Tibial nerve (tissue), 4 donors: ENCODE measurements at regions not wholly inside any gene's neighbourhood (a gene's known extent, or its start where the extent isn't known, plus 50 kb on each side); places are given as distances from the start of the nearest gene placed in this dataset.

ENCODE experiments used
- DNase-seq, 2 donors: peaks; one replicate each; pipeline ENCODE4 v3.0.0-alpha.2; 2019; ENCODE audit warnings: low spot score in 2 of 2
- H3K27ac ChIP-seq, 4 donors: fragments of 200-600 bp; sonication (generic) in 3 of 4; one replicate each; pipeline ENCODE4 v1.5.1; 2017 to 2019; ENCODE audit warnings: mild to moderate bottlenecking in 1 of 4
- H3K27me3 ChIP-seq, 2 donors: fragments of 200-600 bp; sonication (generic) in 1 of 2; one replicate each; pipeline versions ENCODE4 v1.5.1 to v1.6.0; 2017 to 2019
- H3K36me3 ChIP-seq, 3 donors: fragments of 200-600 bp; sonication (generic); one replicate each; pipeline ENCODE4 v1.5.1; 2018 to 2019
- H3K4me1 ChIP-seq, 4 donors: fragments of 200-600 bp; sonication (generic) in 3 of 4; one replicate each; pipeline ENCODE4 v1.5.1; 2017 to 2019
- H3K4me3 ChIP-seq, 4 donors: fragments of 200-600 bp; sonication (generic) in 3 of 4; one replicate each; pipeline ENCODE4 v1.5.1; 2017 to 2019; ENCODE audit warnings: mild to moderate bottlenecking in 1 of 4, moderate library complexity in 1 of 4
- H3K9me3 ChIP-seq, 4 donors: fragments of 200-600 bp; sonication (generic) in 3 of 4; one replicate each; pipeline ENCODE4 v1.5.1; 2017 to 2019
- EP300 ChIP-seq, 2 donors: sonication (generic); formaldehyde crosslinking; IDR thresholded peaks; one replicate each; pipeline ENCODE4 v1.6.1; 2017; ENCODE audit warnings: antibody characterized with exemption in 2 of 2, mild to moderate bottlenecking in 1 of 2
- POLR2A ChIP-seq, 2 donors: fragments of 450-650 bp; IDR thresholded peaks; one replicate each; pipeline ENCODE4 v1.6.1; 2017; ENCODE audit warnings: antibody characterized with exemption in 2 of 2, mild to moderate bottlenecking in 2 of 2, moderate library complexity in 2 of 2
- WGBS, 2 donors: methylation state at CpG; one replicate each; pipeline ENCODE4 v1.1.5; 2018; 5-methylcytosine and 5-hydroxymethylcytosine counted together
- TF ChIP-seq, protein P1 (sequence below), 5 experiments: fragments of 200-600 bp in 3 of 5; fragments of 450-650 bp in 2 of 5; sonication (generic) in 3 of 5; IDR thresholded peaks; one replicate each; pipeline ENCODE4 v1.5.1; 2016 to 2019; ENCODE audit warnings: antibody characterized with exemption in 5 of 5, mild to moderate bottlenecking in 3 of 5, moderate library complexity in 2 of 5

DNA sequence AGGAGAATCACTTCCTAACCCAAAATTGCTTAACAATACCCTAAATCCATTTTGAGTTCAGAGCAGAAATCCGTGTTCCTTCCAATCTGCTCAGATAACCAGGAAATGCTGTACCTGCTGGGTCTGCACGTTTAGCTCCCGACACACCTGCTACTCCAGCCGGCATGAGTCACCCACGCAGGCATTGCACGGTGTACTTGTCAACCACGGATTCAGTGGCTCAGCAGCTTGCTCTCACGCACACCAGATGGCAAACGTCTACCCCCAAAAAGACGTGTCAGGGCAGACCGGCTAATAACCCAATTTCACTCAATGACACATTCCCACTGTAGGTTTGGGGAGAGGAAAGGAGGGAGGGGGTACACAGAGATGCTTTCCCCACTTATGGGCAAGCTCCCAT, 468.1 kb downstream of the SOX9 start:
- DNase-seq = no peak
- Histone ChIP-seq H3K4me3 (no peak overlapping the region), H3K4me1 (peaks cover 0 to 45% (median 8%) of the 10 kb centered on the region in 4 donors), H3K27ac (peak overlapping the region in 3 of 4 donors; percentile 17 to 69 (median 58)), H3K36me3 (no peaks in the 10 kb centered on the region), H3K9me3 (no peaks in the 10 kb centered on the region), H3K27me3 (peaks cover 0 to 15% of the 10 kb centered on the region in 2 donors)
- WGBS, 2 donors = 78 to 88% methylated on average over 11 of the region's 11 CpGs
- TF ChIP-seq, protein P1, sequence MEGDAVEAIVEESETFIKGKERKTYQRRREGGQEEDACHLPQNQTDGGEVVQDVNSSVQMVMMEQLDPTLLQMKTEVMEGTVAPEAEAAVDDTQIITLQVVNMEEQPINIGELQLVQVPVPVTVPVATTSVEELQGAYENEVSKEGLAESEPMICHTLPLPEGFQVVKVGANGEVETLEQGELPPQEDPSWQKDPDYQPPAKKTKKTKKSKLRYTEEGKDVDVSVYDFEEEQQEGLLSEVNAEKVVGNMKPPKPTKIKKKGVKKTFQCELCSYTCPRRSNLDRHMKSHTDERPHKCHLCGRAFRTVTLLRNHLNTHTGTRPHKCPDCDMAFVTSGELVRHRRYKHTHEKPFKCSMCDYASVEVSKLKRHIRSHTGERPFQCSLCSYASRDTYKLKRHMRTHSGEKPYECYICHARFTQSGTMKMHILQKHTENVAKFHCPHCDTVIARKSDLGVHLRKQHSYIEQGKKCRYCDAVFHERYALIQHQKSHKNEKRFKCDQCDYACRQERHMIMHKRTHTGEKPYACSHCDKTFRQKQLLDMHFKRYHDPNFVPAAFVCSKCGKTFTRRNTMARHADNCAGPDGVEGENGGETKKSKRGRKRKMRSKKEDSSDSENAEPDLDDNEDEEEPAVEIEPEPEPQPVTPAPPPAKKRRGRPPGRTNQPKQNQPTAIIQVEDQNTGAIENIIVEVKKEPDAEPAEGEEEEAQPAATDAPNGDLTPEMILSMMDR (IDR thresholded peaks at IDR 0.05) = no peak
- TF ChIP-seq EP300 (IDR thresholded peaks at IDR 0.05) (no peak), POLR2A (IDR thresholded peaks at IDR 0.05) (no peak)

GRCh38 chr17:72590382-72590781, 469.6 kb downstream of the SOX9 start:
- H3K4me3 ChIP-seq = peak overlapping the region; percentile 66 to 71 (median 68)
- no peaks in the 10 kb centered on the region for H3K9me3 ChIP-seq
- no peak for TF ChIP-seq EP300 (IDR thresholded peaks at IDR 0.05)
- no peak for TF ChIP-seq POLR2A (IDR thresholded peaks at IDR 0.05)
- TF ChIP-seq, protein P1 (IDR thresholded peaks at IDR 0.05) = no peak
- H3K27me3 ChIP-seq = peaks cover 0 to 18% of the 10 kb centered on the region in 2 donors
- H3K4me1 ChIP-seq = peaks cover 0 to 45% (median 8%) of the 10 kb centered on the region in 4 donors
- H3K27ac ChIP-seq = peak overlapping the region in 3 of 4 donors; percentile 84 to 91 (median 89)
- H3K36me3 ChIP-seq = no peaks in the 10 kb centered on the region
- DNase-seq = no peak
- WGBS, 2 donors = 20 to 30% methylated on average over 3 of the region's 3 CpGs

DNA sequence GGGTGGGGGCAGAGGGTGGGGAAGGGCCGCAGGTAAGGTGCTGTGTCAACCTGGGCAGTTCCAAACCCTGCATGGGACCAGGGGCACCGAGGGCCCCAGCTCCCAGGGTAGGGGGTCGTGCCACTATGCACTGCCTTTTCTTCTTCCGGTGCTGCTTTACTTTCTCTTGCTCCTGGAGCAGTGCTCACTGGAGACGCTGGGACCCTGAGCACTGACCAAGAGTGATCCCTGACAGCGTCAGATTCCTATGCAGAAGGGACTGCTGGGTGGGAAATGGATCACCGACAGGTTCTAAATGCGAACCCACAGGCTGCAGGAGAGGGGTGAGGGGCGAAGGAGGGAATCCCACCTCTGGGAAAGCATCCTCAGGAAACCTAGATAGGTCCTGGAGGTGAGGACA, 470.1 kb downstream of the SOX9 start:
- Histone ChIP-seq H3K36me3 (no peaks in the 10 kb centered on the region), H3K9me3 (no peaks in the 10 kb centered on the region), H3K4me3 (peak overlapping the region; percentile 66 to 71 (median 68)), H3K27me3 (peaks cover 0 to 18% of the 10 kb centered on the region in 2 donors), H3K27ac (peak overlapping the region in 3 of 4 donors; percentile 84 to 91 (median 89)), H3K4me1 (peaks cover 0 to 45% (median 8%) of the 10 kb centered on the region in 4 donors)
- 26 to 39% methylated on average over 9 of the region's 9 CpGs for WGBS, 2 donors
- DNase-seq = no peak
- TF ChIP-seq POLR2A (IDR thresholded peaks at IDR 0.05) = no peak
- TF ChIP-seq, protein P1 (IDR thresholded peaks at IDR 0.05) = no peak
- TF ChIP-seq EP300 (IDR thresholded peaks at IDR 0.05) = no peak

- no peak for DNase-seq
- H3K4me3 ChIP-seq = peak overlapping the region; percentile 66 to 71 (median 68)
- H3K27me3 ChIP-seq = peaks cover 0 to 18% of the 10 kb centered on the region in 2 donors
- peak overlapping the region; percentile 69 to 91 (median 86) for H3K27ac ChIP-seq
- TF ChIP-seq EP300 (IDR thresholded peaks at IDR 0.05) (peak in 1 of 2 donors; percentile 26), POLR2A (IDR thresholded peaks at IDR 0.05) (no peak)
- TF ChIP-seq, protein P1 (IDR thresholded peaks at IDR 0.05) = no peak
- 3 to 4% methylated on average over 28 to 49 of the region's 62 CpGs for WGBS, 2 donors
- H3K9me3 ChIP-seq = no peaks in the 10 kb centered on the region
- H3K36me3 ChIP-seq = no peaks in the 10 kb centered on the region
- H3K4me1 ChIP-seq = peaks cover 0 to 45% (median 8%) of the 10 kb centered on the region in 4 donors
Measured at GRCh38 chr17:72591289-72592241, 470.7 kb downstream of the SOX9 start.
